ENCODE measurements at regions not wholly inside any gene's neighbourhood (a gene's known extent, or its start where the extent isn't known, plus 50 kb on each side); places are given as distances from the start of the nearest gene placed in this dataset.

- TF ChIP-seq, protein P1, sequence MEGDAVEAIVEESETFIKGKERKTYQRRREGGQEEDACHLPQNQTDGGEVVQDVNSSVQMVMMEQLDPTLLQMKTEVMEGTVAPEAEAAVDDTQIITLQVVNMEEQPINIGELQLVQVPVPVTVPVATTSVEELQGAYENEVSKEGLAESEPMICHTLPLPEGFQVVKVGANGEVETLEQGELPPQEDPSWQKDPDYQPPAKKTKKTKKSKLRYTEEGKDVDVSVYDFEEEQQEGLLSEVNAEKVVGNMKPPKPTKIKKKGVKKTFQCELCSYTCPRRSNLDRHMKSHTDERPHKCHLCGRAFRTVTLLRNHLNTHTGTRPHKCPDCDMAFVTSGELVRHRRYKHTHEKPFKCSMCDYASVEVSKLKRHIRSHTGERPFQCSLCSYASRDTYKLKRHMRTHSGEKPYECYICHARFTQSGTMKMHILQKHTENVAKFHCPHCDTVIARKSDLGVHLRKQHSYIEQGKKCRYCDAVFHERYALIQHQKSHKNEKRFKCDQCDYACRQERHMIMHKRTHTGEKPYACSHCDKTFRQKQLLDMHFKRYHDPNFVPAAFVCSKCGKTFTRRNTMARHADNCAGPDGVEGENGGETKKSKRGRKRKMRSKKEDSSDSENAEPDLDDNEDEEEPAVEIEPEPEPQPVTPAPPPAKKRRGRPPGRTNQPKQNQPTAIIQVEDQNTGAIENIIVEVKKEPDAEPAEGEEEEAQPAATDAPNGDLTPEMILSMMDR (IDR thresholded peaks at IDR 0.05) = no peak
- TF ChIP-seq POLR2AphosphoS5 (IDR thresholded peaks at IDR 0.05) (no peak), EP300 (IDR thresholded peaks at IDR 0.05) (no peak)
These were observed 759.2 kb downstream of the TLR4 start for GRCh38 chr9:118463419-118463818.

Measured in esophagus muscularis mucosa (tissue), 4 donors.